ENCODE measurements at regions not wholly inside any gene's neighbourhood (a gene's known extent, or its start where the extent isn't known, plus 50 kb on each side); places are given as distances from the start of the nearest gene placed in this dataset.

DNA sequence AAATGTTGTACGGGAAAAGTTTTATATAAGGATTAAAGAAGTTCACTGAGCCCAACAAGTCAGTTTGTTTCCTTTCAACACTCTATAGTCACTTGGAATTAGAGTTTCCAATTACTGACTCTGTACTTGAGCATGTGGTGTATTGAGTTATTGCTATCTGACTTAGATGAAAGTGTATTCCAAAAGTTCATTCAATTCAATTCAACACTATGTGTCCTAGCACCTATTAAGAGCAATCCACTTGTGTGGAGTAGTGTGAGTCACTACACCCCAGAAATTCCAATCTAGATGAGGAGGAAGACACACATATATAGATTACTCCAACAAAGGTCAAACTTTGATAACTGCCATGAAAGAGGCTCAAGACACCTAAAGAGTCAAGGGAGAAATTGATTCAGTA is 98.2 kb upstream of the SLCO6A1 start:
- dilution Hi-C loops (cut with MboI; ENCODE audit: extremely low pct_ligation_motif_present, low sequenced_read_pairs): no loop called here
- POLR2A ChIA-PET: interaction anchor here (0.5 kb wide), 1 partner anchor 75 kb away, joined by 3 read pairs; no protein-coding TSS in a partner anchor

DNA sequence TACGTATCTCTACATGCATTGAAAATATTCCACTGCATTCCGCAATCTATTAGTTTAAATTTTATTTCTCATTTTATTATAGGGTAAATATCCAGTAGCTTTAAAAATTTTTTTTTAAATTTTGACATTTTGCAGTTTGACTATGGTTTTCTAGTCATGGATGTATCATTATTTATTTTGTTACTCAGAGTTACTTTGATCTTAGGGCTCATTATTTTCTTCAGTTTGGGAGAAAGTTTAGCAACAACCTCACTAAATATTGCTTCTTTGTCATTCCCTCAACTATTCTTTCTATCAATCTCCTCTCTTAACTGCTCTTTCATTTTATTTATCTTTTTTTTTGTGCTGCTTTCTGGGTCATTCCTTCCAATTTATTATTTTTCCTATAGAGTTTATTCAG is 100.5 kb upstream of the SLCO6A1 start:
- H4K20me1 ChIP-seq (replicated peaks; ENCODE audit: control insufficient read depth, extremely low read depth, insufficient read depth, low read length): no peaks in the 10 kb centered on the region
- H3K36me3 ChIP-seq (ENCODE audit: control insufficient read depth in 2 of 2, extremely low read depth in 1 of 2, insufficient read depth in 2 of 2, low read length in 2 of 2): no peaks in the 10 kb centered on the region
- ChIA-PET POLR2A (no interaction called here), CTCF (no interaction called here)
- BruUV-seq (replicated peaks): no TSS peak
- no peaks in the 10 kb centered on the region for H3K4me1 ChIP-seq (ENCODE audit: control insufficient read depth, extremely low read depth, insufficient read depth, low read length)
- H3K4me3 ChIP-seq (replicated peaks in 1 of 3; ENCODE audit: insufficient read depth in 1 of 3, low read depth in 1 of 3, low read length in 3 of 3): no peak overlapping the region
- H3K4me2 ChIP-seq (ENCODE audit: insufficient read depth, low read length): no peak overlapping the region
- no peak overlapping the region for H3K27ac ChIP-seq (ENCODE audit: insufficient read depth, low read depth, low read length)
- TF ChIP-seq MYC (IDR thresholded peaks at IDR 0.05; ENCODE audit: low read depth, low read length) (no peak), POLR2A (IDR thresholded peaks at IDR 0.05; ENCODE audit: low read depth, low read length) (no peak), FOS (IDR thresholded peaks at IDR 0.05; ENCODE audit: borderline replicate concordance, insufficient read depth, low read length) (no peak), JUN (IDR thresholded peaks at IDR 0.05; ENCODE audit: borderline replicate concordance, insufficient read depth, insufficient read length, low read depth) (no peak), GATA2 (IDR thresholded peaks at IDR 0.05; ENCODE audit: insufficient read depth, insufficient read length, low read depth, low read length) (no peak)
- DNase-seq (ENCODE audit: low read depth, low spot score) (no peak), FAIRE-seq (no peak)
- no peaks in the 10 kb centered on the region for H3K9me3 ChIP-seq (replicated peaks; ENCODE audit: control insufficient read depth, insufficient read depth, low read length)
- intact Hi-C loops (cut with micrococcal nuclease) (no loop called here), dilution Hi-C loops (cut with MboI; ENCODE audit: extremely low pct_ligation_motif_present, low sequenced_read_pairs) (no loop called here)
- no peak overlapping the region for H3K9ac ChIP-seq (replicated peaks; ENCODE audit: extremely low read depth, insufficient read depth, low read length)
- H3K9me1 ChIP-seq (replicated peaks; ENCODE audit: control insufficient read depth, extremely low read depth, insufficient read depth, low read length): no peaks in the 10 kb centered on the region
- no peaks in the 10 kb centered on the region for H3K27me3 ChIP-seq (ENCODE audit: control insufficient read depth in 2 of 2, insufficient read depth in 2 of 2, low read length in 2 of 2)
- no peak overlapping the region for H2AFZ ChIP-seq (ENCODE audit: low read depth, low read length)
- H3K79me2 ChIP-seq (ENCODE audit: control insufficient read depth, insufficient read depth, low read length): no peaks in the 10 kb centered on the region

More for the DNA sequence above, 98.2 kb upstream of the SLCO6A1 start:
- Histone ChIP-seq H4K20me1 (replicated peaks; ENCODE audit: control insufficient read depth, extremely low read depth, insufficient read depth, low read length) (no peaks in the 10 kb centered on the region), H3K4me1 (ENCODE audit: control insufficient read depth, extremely low read depth, insufficient read depth, low read length) (no peaks in the 10 kb centered on the region), H3K9me1 (replicated peaks; ENCODE audit: control insufficient read depth, extremely low read depth, insufficient read depth, low read length) (no peaks in the 10 kb centered on the region), H3K36me3 (ENCODE audit: control insufficient read depth in 2 of 2, extremely low read depth in 1 of 2, insufficient read depth in 2 of 2, low read length in 2 of 2) (no peaks in the 10 kb centered on the region), H3K27ac (ENCODE audit: insufficient read depth, low read depth, low read length) (no peak overlapping the region), H3K9ac (replicated peaks; ENCODE audit: extremely low read depth, insufficient read depth, low read length) (no peak overlapping the region), H3K9me3 (replicated peaks; ENCODE audit: control insufficient read depth, insufficient read depth, low read length) (no peaks in the 10 kb centered on the region), H2AFZ (ENCODE audit: low read depth, low read length) (no peak overlapping the region), H3K79me2 (ENCODE audit: control insufficient read depth, insufficient read depth, low read length) (no peaks in the 10 kb centered on the region), H3K4me3 (replicated peaks in 1 of 3; ENCODE audit: insufficient read depth in 1 of 3, low read depth in 1 of 3, low read length in 3 of 3) (no peak overlapping the region), H3K27me3 (ENCODE audit: control insufficient read depth in 2 of 2, insufficient read depth in 2 of 2, low read length in 2 of 2) (no peaks in the 10 kb centered on the region), H3K4me2 (ENCODE audit: insufficient read depth, low read length) (no peak overlapping the region)
- DNase-seq (ENCODE audit: low read depth, low spot score): no peak
- no TSS peak for BruUV-seq (replicated peaks)
- no peak for TF ChIP-seq FOS (IDR thresholded peaks at IDR 0.05; ENCODE audit: borderline replicate concordance, insufficient read depth, low read length)
- no peak for TF ChIP-seq GATA2 (IDR thresholded peaks at IDR 0.05; ENCODE audit: insufficient read depth, insufficient read length, low read depth, low read length)
- no peak for TF ChIP-seq JUN (IDR thresholded peaks at IDR 0.05; ENCODE audit: borderline replicate concordance, insufficient read depth, insufficient read length, low read depth)
- intact Hi-C loops (cut with micrococcal nuclease): no loop called here
- FAIRE-seq: no peak
- CTCF ChIA-PET: no interaction called here
